HFFc6 (cell line): ENCODE measurements at regions not wholly inside any gene's neighbourhood (a gene's known extent, or its start where the extent isn't known, plus 50 kb on each side); places are given as distances from the start of the nearest gene placed in this dataset.

Experiments used
- DNase-seq: peaks from one replicate; pipeline ENCODE4 v3.0.0-alpha.2; 2018
- H3K27ac Mint-ChIP-seq: 2 replicates; pipeline ENCODE4 v1.8.0; 2020; ENCODE audit warnings: mild to moderate bottlenecking, mixed read lengths
- H3K27me3 Mint-ChIP-seq: 2 replicates; pipeline ENCODE4 v1.8.0; 2021; ENCODE audit warnings: mild to moderate bottlenecking, moderate library complexity, mixed read lengths; ENCODE audit not compliant: insufficient read depth
- H3K36me3 Mint-ChIP-seq: 2 replicates; pipeline ENCODE4 v1.8.0; 2021; ENCODE audit warnings: low read depth, mixed read lengths
- H3K4me1 Mint-ChIP-seq: 2 replicates; pipeline ENCODE4 v1.8.0; 2020; ENCODE audit warnings: low read depth, mixed read lengths
- H3K4me3 Mint-ChIP-seq: 2 replicates; pipeline ENCODE4 v1.8.0; 2020; ENCODE audit warnings: mild to moderate bottlenecking, moderate library complexity, mixed read lengths
- H3K9me3 Mint-ChIP-seq: 2 replicates; pipeline ENCODE4 v1.8.0; 2020; ENCODE audit warnings: mild to moderate bottlenecking, mixed read lengths
- TF ChIP-seq, protein P1 (sequence below): fragments of 200-600 bp; sonication (generic); IDR thresholded peaks from 2 replicates; pipeline ENCODE4 v1.5.0; 2021; ENCODE audit warnings: antibody characterized with exemption, mild to moderate bottlenecking

GRCh38 chr19:23516266-23516665 is 121.0 kb upstream of the ZNF91 start:
- TF ChIP-seq, protein P1, sequence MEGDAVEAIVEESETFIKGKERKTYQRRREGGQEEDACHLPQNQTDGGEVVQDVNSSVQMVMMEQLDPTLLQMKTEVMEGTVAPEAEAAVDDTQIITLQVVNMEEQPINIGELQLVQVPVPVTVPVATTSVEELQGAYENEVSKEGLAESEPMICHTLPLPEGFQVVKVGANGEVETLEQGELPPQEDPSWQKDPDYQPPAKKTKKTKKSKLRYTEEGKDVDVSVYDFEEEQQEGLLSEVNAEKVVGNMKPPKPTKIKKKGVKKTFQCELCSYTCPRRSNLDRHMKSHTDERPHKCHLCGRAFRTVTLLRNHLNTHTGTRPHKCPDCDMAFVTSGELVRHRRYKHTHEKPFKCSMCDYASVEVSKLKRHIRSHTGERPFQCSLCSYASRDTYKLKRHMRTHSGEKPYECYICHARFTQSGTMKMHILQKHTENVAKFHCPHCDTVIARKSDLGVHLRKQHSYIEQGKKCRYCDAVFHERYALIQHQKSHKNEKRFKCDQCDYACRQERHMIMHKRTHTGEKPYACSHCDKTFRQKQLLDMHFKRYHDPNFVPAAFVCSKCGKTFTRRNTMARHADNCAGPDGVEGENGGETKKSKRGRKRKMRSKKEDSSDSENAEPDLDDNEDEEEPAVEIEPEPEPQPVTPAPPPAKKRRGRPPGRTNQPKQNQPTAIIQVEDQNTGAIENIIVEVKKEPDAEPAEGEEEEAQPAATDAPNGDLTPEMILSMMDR = no peak
- DNase-seq = no peak
- Mint-ChIP-seq H3K27ac (no peak overlapping the region), H3K36me3 (no peaks in the 10 kb centered on the region), H3K4me1 (peaks cover 47% of the 10 kb centered on the region), H3K27me3 (peaks cover 4% of the 10 kb centered on the region; the same call in 1 of the 2 replicates), H3K9me3 (peaks cover 9% of the 10 kb centered on the region; the same call in 1 of the 2 replicates), H3K4me3 (no peak overlapping the region)

DNA sequence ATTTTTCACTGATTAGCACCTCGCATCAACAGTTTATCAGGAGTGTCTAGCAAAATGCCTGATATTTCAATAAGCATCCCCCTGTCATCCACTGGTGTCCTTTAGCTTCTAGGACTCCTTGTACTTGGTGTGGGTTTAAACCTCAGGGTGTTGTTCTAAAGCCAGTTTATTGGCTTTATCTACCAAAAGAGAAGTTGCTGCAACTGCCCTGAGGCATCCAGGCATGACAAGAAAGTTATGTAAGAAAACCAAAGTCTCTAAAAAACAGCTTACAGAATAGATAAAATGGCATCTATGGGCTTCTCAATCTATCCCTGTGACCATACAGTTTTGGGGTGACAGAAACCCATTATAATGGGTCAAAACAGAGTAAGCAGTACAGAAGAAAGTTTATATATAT is 120.3 kb upstream of the ZNF91 start:
- H3K36me3 Mint-ChIP-seq = no peaks in the 10 kb centered on the region
- no peak overlapping the region for H3K4me3 Mint-ChIP-seq
- H3K27me3 Mint-ChIP-seq = peaks cover 4% of the 10 kb centered on the region; the same call in 1 of the 2 replicates
- peaks cover 46% of the 10 kb centered on the region for H3K4me1 Mint-ChIP-seq
- H3K9me3 Mint-ChIP-seq = peaks cover 9% of the 10 kb centered on the region; the same call in 1 of the 2 replicates
- peak; percentile 9 for DNase-seq
- TF ChIP-seq, protein P1 = no peak
- no peak overlapping the region for H3K27ac Mint-ChIP-seq

GRCh38 chr19:23512151-23512925 is 117.1 kb upstream of the ZNF91 start:
- H3K9me3 Mint-ChIP-seq = peaks cover 13% of the 10 kb centered on the region; the same call in 1 of the 2 replicates
- no peak for DNase-seq
- peaks cover 51% of the 10 kb centered on the region for H3K4me1 Mint-ChIP-seq
- no peaks in the 10 kb centered on the region for H3K36me3 Mint-ChIP-seq
- TF ChIP-seq, protein P1 = no peak
- peak overlapping the region; percentile 74; the same call in 1 of the 2 replicates for H3K27ac Mint-ChIP-seq
- H3K4me3 Mint-ChIP-seq = peak overlapping the region; percentile 68; the same call in 1 of the 2 replicates
- no peaks in the 10 kb centered on the region; the same call in 1 of the 2 replicates for H3K27me3 Mint-ChIP-seq

GRCh38 chr19:23509686-23510450 is 114.6 kb upstream of the ZNF91 start:
- H3K4me1 Mint-ChIP-seq = peaks cover 63% of the 10 kb centered on the region
- TF ChIP-seq, protein P1 = no peak
- H3K9me3 Mint-ChIP-seq = peaks cover 13% of the 10 kb centered on the region; the same call in 1 of the 2 replicates
- H3K36me3 Mint-ChIP-seq = no peaks in the 10 kb centered on the region
- H3K27ac Mint-ChIP-seq = peak overlapping the region; percentile 58
- H3K27me3 Mint-ChIP-seq = no peaks in the 10 kb centered on the region; the same call in 1 of the 2 replicates
- peak; percentile 74 for DNase-seq
- peak overlapping the region; percentile 35; the same call in 1 of the 2 replicates for H3K4me3 Mint-ChIP-seq

DNA sequence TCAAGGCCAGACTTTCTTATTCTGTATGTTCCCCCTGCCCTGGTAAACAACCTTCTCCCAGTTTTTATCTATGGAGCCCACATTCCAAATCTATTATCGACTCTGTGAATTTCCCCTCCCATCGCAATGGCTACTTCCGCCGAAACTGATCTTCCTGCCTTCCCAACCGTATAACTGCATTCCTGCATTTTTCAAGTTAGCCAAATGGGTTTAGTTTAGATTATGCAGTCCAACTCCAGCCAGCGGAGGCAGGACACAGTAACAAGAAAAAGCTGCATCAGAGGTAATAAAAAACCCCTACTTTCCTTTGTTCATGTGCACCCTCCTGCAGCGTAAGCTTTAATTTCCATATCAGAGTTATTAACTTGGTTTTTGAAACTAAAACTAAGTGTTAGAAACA is 112.2 kb upstream of the ZNF91 start:
- no peak for DNase-seq
- H3K27me3 Mint-ChIP-seq = no peaks in the 10 kb centered on the region; the same call in 1 of the 2 replicates
- H3K27ac Mint-ChIP-seq = peak overlapping the region; percentile 70; the same call in 1 of the 2 replicates
- peak overlapping the region; percentile 21; the same call in 1 of the 2 replicates for H3K4me3 Mint-ChIP-seq
- TF ChIP-seq, protein P1 = no peak
- H3K9me3 Mint-ChIP-seq = peaks cover 4% of the 10 kb centered on the region; the same call in 1 of the 2 replicates
- H3K4me1 Mint-ChIP-seq = peaks cover 45% of the 10 kb centered on the region
- no peaks in the 10 kb centered on the region for H3K36me3 Mint-ChIP-seq
